ENCODE measurements at regions not wholly inside any gene's neighbourhood (a gene's known extent, or its start where the extent isn't known, plus 50 kb on each side); places are given as distances from the start of the nearest gene placed in this dataset.

GRCh38 chr16:52630711-52631110 is 83.8 kb upstream of the TOX3 start:
- no peak for TF ChIP-seq CTCF (IDR thresholded peaks at IDR 0.05)
- Mint-ChIP-seq H3K4me3 (ENCODE audit: unreplicated experiment) (no peak overlapping the region), H3K36me3 (ENCODE audit: low read depth) (no peaks in the 10 kb centered on the region), H3K9me3 (ENCODE audit: low read depth) (peaks cover 24% of the 10 kb centered on the region), H3K27ac (ENCODE audit: unreplicated experiment) (no peak overlapping the region), H3K27me3 (ENCODE audit: low read depth) (no peaks in the 10 kb centered on the region), H3K4me1 (ENCODE audit: low read depth) (peaks cover 3% of the 10 kb centered on the region)
- no peak for DNase-seq (ENCODE audit: low spot score)

- H3K4me3 Mint-ChIP-seq (ENCODE audit: unreplicated experiment), result no peak overlapping the region
- H3K36me3 Mint-ChIP-seq (ENCODE audit: low read depth), result no peaks in the 10 kb centered on the region
- peaks cover 3% of the 10 kb centered on the region for H3K27me3 Mint-ChIP-seq (ENCODE audit: low read depth)
- peaks cover 18% of the 10 kb centered on the region for H3K9me3 Mint-ChIP-seq (ENCODE audit: low read depth)
- no peak overlapping the region for H3K27ac Mint-ChIP-seq (ENCODE audit: unreplicated experiment)
- TF ChIP-seq CTCF (IDR thresholded peaks at IDR 0.05), result no peak
- DNase-seq (ENCODE audit: low spot score), result no peak
- H3K4me1 Mint-ChIP-seq (ENCODE audit: low read depth), result peaks cover 3% of the 10 kb centered on the region
These were observed 82.4 kb upstream of the TOX3 start for GRCh38 chr16:52629296-52629695.

- Mint-ChIP-seq H3K27me3 (ENCODE audit: low read depth) (peaks cover 11% of the 10 kb centered on the region), H3K27ac (ENCODE audit: unreplicated experiment) (no peak overlapping the region), H3K9me3 (ENCODE audit: low read depth) (peaks cover 9% of the 10 kb centered on the region), H3K4me1 (ENCODE audit: low read depth) (peaks cover 3% of the 10 kb centered on the region), H3K36me3 (ENCODE audit: low read depth) (no peaks in the 10 kb centered on the region), H3K4me3 (ENCODE audit: unreplicated experiment) (no peak overlapping the region)
- DNase-seq (ENCODE audit: low spot score), result no peak
- no peak for TF ChIP-seq CTCF (IDR thresholded peaks at IDR 0.05)
These were observed 77.9 kb upstream of the TOX3 start for GRCh38 chr16:52624891-52625290.

- Mint-ChIP-seq H3K9me3 (ENCODE audit: low read depth) (peaks cover 5% of the 10 kb centered on the region), H3K4me3 (ENCODE audit: unreplicated experiment) (no peak overlapping the region), H3K36me3 (ENCODE audit: low read depth) (no peaks in the 10 kb centered on the region), H3K27ac (ENCODE audit: unreplicated experiment) (no peak overlapping the region), H3K27me3 (ENCODE audit: low read depth) (peaks cover 14% of the 10 kb centered on the region), H3K4me1 (ENCODE audit: low read depth) (no peaks in the 10 kb centered on the region)
- no peak for DNase-seq (ENCODE audit: low spot score)
- TF ChIP-seq CTCF (IDR thresholded peaks at IDR 0.05), result no peak
These were observed 74.7 kb upstream of the TOX3 start for GRCh38 chr16:52621651-52622050.

- Mint-ChIP-seq H3K9me3 (ENCODE audit: low read depth) (peaks cover 5% of the 10 kb centered on the region), H3K27me3 (ENCODE audit: low read depth) (peaks cover 11% of the 10 kb centered on the region), H3K4me1 (ENCODE audit: low read depth) (no peaks in the 10 kb centered on the region), H3K27ac (ENCODE audit: unreplicated experiment) (no peak overlapping the region), H3K36me3 (ENCODE audit: low read depth) (no peaks in the 10 kb centered on the region), H3K4me3 (ENCODE audit: unreplicated experiment) (no peak overlapping the region)
- no peak for DNase-seq (ENCODE audit: low spot score)
- TF ChIP-seq CTCF (IDR thresholded peaks at IDR 0.05), result no peak
These were observed 72.0 kb upstream of the TOX3 start for GRCh38 chr16:52618753-52619497.

Measured in chondrocyte (in vitro differentiated cells).